WERI-Rb-1 (cell line): ENCODE measurements at regions not wholly inside any gene's neighbourhood (a gene's known extent, or its start where the extent isn't known, plus 50 kb on each side); places are given as distances from the start of the nearest gene placed in this dataset.

Experiments used
- DNase-seq: peaks from one replicate; pipeline ENCODE4 v3.0.0-alpha.2; 2020
- H3K27ac ChIP-seq: fragments of 250-450 bp; sonication (Bioruptor Pico); 2 replicates; pipeline ENCODE4 v1.5.1; 2020; ENCODE audit warnings: mild to moderate bottlenecking, moderate library complexity
- H3K27me3 ChIP-seq: fragments of 250-450 bp; sonication (Bioruptor Pico); 2 replicates; pipeline ENCODE4 v1.5.1; 2021; ENCODE audit warnings: mild to moderate bottlenecking, low read depth, moderate library complexity; ENCODE audit not compliant: insufficient read depth, severe bottlenecking
- H3K36me3 ChIP-seq: fragments of 250-450 bp; sonication (Bioruptor Pico); 2 replicates; pipeline ENCODE4 v1.5.1; 2020; ENCODE audit warnings: mild to moderate bottlenecking, moderate library complexity
- H3K4me3 ChIP-seq: 2 replicates; pipeline ENCODE4 v1.5.1; 2011; ENCODE audit warnings: low read depth, mild to moderate bottlenecking, control low read depth, low read length
- H3K9me3 ChIP-seq: fragments of 250-450 bp; sonication (Bioruptor Pico); 2 replicates; pipeline ENCODE4 v1.5.1; 2021; ENCODE audit warnings: mild to moderate bottlenecking, moderate library complexity; ENCODE audit not compliant: severe bottlenecking
- CTCF ChIP-seq: IDR thresholded peaks from 2 replicates; pipeline ENCODE4 v1.5.1; 2011; ENCODE audit warnings: low read depth, mild to moderate bottlenecking, control low read depth, inconsistent platforms, low read length

- Histone ChIP-seq H3K36me3 (no peaks in the 10 kb centered on the region), H3K27me3 (no peaks in the 10 kb centered on the region), H3K9me3 (no peaks in the 10 kb centered on the region), H3K4me3 (no peak overlapping the region), H3K27ac (no peak overlapping the region)
- TF ChIP-seq CTCF: no peak
- no peak for DNase-seq
Observed at GRCh38 chr5:91841423-91841822, 458.3 kb upstream of the ARRDC3 start.

DNA sequence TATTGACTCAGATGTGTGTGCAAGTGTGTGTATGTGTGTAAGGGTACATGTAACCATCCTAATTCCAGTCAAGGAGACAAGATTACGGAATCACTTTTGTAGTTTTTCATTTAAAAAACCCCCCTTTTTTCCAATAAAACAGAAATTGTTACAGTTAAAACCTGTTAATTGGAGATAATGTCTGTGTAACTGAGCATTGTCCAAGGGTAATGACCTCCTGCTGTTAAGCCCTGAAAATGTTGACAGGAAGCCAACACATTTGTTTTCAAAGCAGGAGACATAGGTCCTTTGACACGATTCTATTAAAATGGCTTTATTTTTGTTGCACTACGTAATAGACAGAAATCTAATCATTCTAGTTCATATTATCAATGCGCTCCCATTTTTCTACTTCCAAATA lies 457.3 kb upstream of the ARRDC3 start:
- H3K36me3 ChIP-seq: no peaks in the 10 kb centered on the region
- no peaks in the 10 kb centered on the region for H3K27me3 ChIP-seq
- H3K4me3 ChIP-seq: no peak overlapping the region
- DNase-seq: no peak
- H3K27ac ChIP-seq: no peak overlapping the region
- H3K9me3 ChIP-seq: no peaks in the 10 kb centered on the region
- no peak for TF ChIP-seq CTCF

DNA sequence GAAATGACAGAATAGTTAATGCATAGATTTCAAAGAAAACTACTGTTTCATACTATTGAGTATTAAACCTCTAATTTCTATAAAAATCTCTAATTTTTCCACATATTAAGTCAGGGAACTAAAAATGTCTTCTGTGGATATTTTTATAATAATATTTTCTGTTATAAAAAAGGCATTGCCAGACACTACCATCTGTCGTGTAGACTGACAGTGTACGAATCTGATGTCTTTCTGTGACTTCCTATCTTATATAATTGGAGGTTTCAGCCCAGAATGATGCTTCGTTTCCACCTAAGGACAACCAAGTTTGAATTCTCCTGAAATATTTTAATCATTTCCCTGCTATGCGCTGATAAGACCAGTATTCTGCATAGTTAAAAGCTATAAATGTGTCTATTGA lies 456.6 kb upstream of the ARRDC3 start:
- H3K36me3 ChIP-seq: no peaks in the 10 kb centered on the region
- H3K27me3 ChIP-seq: no peaks in the 10 kb centered on the region
- H3K9me3 ChIP-seq: no peaks in the 10 kb centered on the region
- DNase-seq: no peak
- H3K27ac ChIP-seq: no peak overlapping the region
- H3K4me3 ChIP-seq: no peak overlapping the region
- no peak for TF ChIP-seq CTCF

DNA sequence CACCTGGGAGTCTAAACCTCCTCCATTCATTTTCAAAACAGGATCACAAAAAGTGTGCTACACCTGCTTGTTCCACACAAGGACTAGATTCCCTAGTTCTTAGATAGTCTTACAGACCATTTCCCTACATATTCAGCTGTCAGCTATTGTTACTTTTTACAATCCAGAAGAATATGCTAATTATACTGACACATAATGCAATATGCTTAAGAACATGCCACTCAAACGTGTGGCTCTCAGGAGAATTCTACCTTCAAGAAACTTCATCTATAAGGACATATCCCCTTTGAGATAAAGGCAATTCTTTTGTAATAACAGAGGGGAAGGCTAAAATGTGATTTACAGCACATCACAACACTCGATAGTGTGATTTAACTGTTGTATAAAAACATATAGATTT lies 456.1 kb upstream of the ARRDC3 start:
- no peak for DNase-seq
- no peak for TF ChIP-seq CTCF
- H3K27ac ChIP-seq: no peak overlapping the region

DNA sequence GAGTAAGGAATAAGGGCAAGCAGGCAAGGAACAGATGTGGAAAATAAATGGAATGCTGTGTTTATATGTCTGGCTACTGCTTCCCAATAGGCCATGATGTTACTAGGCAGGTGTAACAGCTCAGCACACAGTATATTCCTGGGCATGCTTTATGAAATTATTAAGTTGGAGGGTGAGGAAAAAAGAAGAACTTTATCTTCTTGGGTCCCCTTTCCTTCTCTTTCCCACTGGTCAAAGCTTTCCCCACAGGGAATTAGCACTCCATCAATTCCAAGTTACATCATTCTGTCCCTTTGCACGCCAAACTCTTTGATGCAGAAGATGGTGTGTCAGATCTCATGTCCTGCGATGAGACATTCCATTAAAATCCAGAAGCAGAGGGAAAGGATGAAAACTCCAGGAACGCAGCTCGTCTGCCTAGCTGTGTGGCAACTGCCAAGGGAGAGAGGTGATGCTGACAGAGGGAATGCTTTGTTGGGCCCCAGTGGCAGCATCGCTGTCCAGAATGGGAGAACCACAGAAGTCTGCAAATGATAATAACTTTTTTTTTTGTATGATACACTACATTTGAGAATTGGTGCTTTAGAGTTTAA lies 447.3 kb upstream of the ARRDC3 start:
- no peak for DNase-seq
- no peaks in the 10 kb centered on the region for H3K27me3 ChIP-seq
- H3K27ac ChIP-seq: no peak overlapping the region
- H3K36me3 ChIP-seq: no peaks in the 10 kb centered on the region
- TF ChIP-seq CTCF: no peak
- no peak overlapping the region for H3K4me3 ChIP-seq
- no peaks in the 10 kb centered on the region for H3K9me3 ChIP-seq

More for the DNA sequence above, 456.1 kb upstream of the ARRDC3 start:
- Histone ChIP-seq H3K9me3 (no peaks in the 10 kb centered on the region), H3K27me3 (no peaks in the 10 kb centered on the region), H3K4me3 (no peak overlapping the region), H3K36me3 (no peaks in the 10 kb centered on the region)

DNA sequence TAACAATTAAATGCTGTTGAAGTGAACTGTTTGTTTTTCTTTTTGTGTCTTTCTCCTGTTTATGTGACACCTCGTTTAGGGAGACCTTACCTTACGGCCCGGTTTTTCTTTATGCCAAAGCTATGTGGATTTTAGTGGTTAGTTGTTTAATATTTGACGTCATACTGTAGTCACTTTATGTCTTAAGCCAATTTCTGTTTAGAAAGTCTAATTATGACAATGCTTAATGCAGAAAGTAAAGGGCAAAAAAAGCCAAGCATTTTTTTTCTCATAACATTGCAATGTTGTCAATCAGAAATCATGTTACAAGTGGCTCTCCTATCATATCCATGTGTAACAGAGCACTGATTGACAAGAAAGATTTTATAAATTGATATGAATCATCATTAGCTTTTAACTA lies 442.5 kb upstream of the ARRDC3 start:
- DNase-seq: no peak
- Histone ChIP-seq H3K36me3 (no peaks in the 10 kb centered on the region), H3K9me3 (no peaks in the 10 kb centered on the region), H3K27me3 (no peaks in the 10 kb centered on the region), H3K27ac (no peak overlapping the region), H3K4me3 (no peak overlapping the region)
- no peak for TF ChIP-seq CTCF
